ENCODE measurements at regions not wholly inside any gene's neighbourhood (a gene's known extent, or its start where the extent isn't known, plus 50 kb on each side); places are given as distances from the start of the nearest gene placed in this dataset.

GRCh38 chr10:3906511-3907111 is 121.6 kb upstream of the KLF6 start:
- H2BK12ac ChIP-seq (ENCODE audit: insufficient read length, low read depth, low read length) = no peak overlapping the region
- no peak overlapping the region for H3K27ac ChIP-seq (ENCODE audit: insufficient read length, low read depth, low read length)
- H3K4me1 ChIP-seq (ENCODE audit: insufficient read depth, low read length) = no peaks in the 10 kb centered on the region
- H3K27ac Mint-ChIP-seq = no peak overlapping the region; a peak in 2 of 7 replicates
- DNase-seq = no peak
- no peaks in the 10 kb centered on the region for H3K79me2 ChIP-seq (ENCODE audit: insufficient read depth, low read length)
- no peak overlapping the region for H2BK20ac ChIP-seq (ENCODE audit: low read depth, low read length, poor library complexity, severe bottlenecking)
- H3K56ac ChIP-seq (ENCODE audit: insufficient read length, low read depth, low read length) = no peak overlapping the region
- H3K27me3 Mint-ChIP-seq (ENCODE audit: low read depth) = no peaks in the 10 kb centered on the region; the same call in none of the 2 replicates
- no peak overlapping the region for H3K9ac ChIP-seq (ENCODE audit: extremely low read depth, insufficient read length, low read length)
- no peak overlapping the region for H3K4me3 Mint-ChIP-seq
- H3K4me1 Mint-ChIP-seq = peaks cover 4 to 8% of the 10 kb centered on the region in 2 experiments; a peak in 3 of 4 replicates
- no CpG with 5 or more reads among the region's 17 CpGs for WGBS (ENCODE audit: extremely low coverage, insufficient read length, low lambda C conversion rate)
- H4K20me1 ChIP-seq (ENCODE audit: control insufficient read depth, insufficient read depth, insufficient read length) = no peaks in the 10 kb centered on the region
- H3K27me3 ChIP-seq (ENCODE audit: insufficient read depth, low read length) = no peaks in the 10 kb centered on the region
- H2AFZ ChIP-seq (ENCODE audit: low read length) = no peak overlapping the region
- no peak overlapping the region for H3K4ac ChIP-seq (ENCODE audit: low read depth, low read length)
- TF ChIP-seq CTCF (conservative IDR thresholded peaks at IDR 0.05) = no peak
- no peak overlapping the region for H3K14ac ChIP-seq (ENCODE audit: insufficient read depth, low read length)
- H2BK15ac ChIP-seq (ENCODE audit: low read depth, low read length) = no peak overlapping the region
- no peaks in the 10 kb centered on the region for H3K79me1 ChIP-seq (ENCODE audit: insufficient read depth, low read depth, low read length, poor library complexity, severe bottlenecking)
- H3K9me3 ChIP-seq (ENCODE audit: control insufficient read depth, low read depth, low read length) = no peaks in the 10 kb centered on the region
- no peak overlapping the region for H3K4me2 ChIP-seq (ENCODE audit: insufficient read depth, insufficient read length, low read length)
- H3K18ac ChIP-seq (ENCODE audit: insufficient read length, low read depth, low read length) = peak overlapping the region; percentile 40
- H4K5ac ChIP-seq (ENCODE audit: insufficient read length, low read depth, low read length) = no peak overlapping the region
- H3K36me3 Mint-ChIP-seq (ENCODE audit: insufficient read depth in 1 of 3, low read depth in 3 of 3) = peaks cover 0 to 5% (median 0%) of the 10 kb centered on the region in 3 experiments; a peak in 2 of 7 replicates
- no peak overlapping the region for H3K23ac ChIP-seq (ENCODE audit: insufficient read length, low read depth, low read length)
- no peak overlapping the region for H4K8ac ChIP-seq (replicated peaks; ENCODE audit: insufficient read length, low read depth, low read length)
- H2BK5ac ChIP-seq (ENCODE audit: insufficient read length, low read length) = no peak overlapping the region
- no peaks in the 10 kb centered on the region for H3K23me2 ChIP-seq (ENCODE audit: insufficient read length, low read depth, low read length, poor library complexity, severe bottlenecking)
- H3K9me3 Mint-ChIP-seq = peaks cover 7 to 11% of the 10 kb centered on the region in 2 experiments; a peak in 4 of 5 replicates
- H4K91ac ChIP-seq (ENCODE audit: insufficient read length, low read depth, low read length) = no peak overlapping the region
- no peak overlapping the region for H2BK120ac ChIP-seq (ENCODE audit: low read depth, low read length, poor library complexity, severe bottlenecking)
- H2AK5ac ChIP-seq (ENCODE audit: insufficient read length, low read length) = no peak overlapping the region
- no peak overlapping the region for H3T11ph ChIP-seq (ENCODE audit: low read length)
